DND-41 (cell line): ENCODE measurements at regions not wholly inside any gene's neighbourhood (a gene's known extent, or its start where the extent isn't known, plus 50 kb on each side); places are given as distances from the start of the nearest gene placed in this dataset.

Source experiments
- ATAC-seq: fragments of 200-7000 bp; cut with Tn5 transposase; 3 replicates; pipeline ENCODE4 v1.9.1; 2021; ENCODE audit warnings: low read depth; ENCODE audit not compliant: insufficient read depth
- DNase-seq: peaks from one replicate; pipeline ENCODE4 v3.0.0-alpha.2; 2020
- H2AFZ ChIP-seq: 2 replicates; pipeline ENCODE4 v1.6.0; 2012; ENCODE audit warnings: low read depth, low read length
- H3K27ac ChIP-seq: 2 replicates; pipeline ENCODE4 v1.5.1; 2012; ENCODE audit warnings: low read length, inconsistent platforms
- H3K27me3 ChIP-seq: fragments of 200-600 bp; sonication (generic); 2 replicates; pipeline ENCODE4 v1.6.0; 2012; ENCODE audit warnings: low read length, mild to moderate bottlenecking, inconsistent platforms; ENCODE audit not compliant: insufficient read depth, poor library complexity
- H3K36me3 ChIP-seq: 2 replicates; pipeline ENCODE4 v1.5.1; 2012; ENCODE audit warnings: low read length, inconsistent platforms; ENCODE audit not compliant: insufficient read depth
- H3K4me1 ChIP-seq: 2 replicates; pipeline ENCODE4 v1.5.1; 2012; ENCODE audit warnings: mild to moderate bottlenecking, low read length; ENCODE audit not compliant: insufficient read depth
- H3K4me2 ChIP-seq: 2 replicates; pipeline ENCODE4 v1.6.0; 2012; ENCODE audit warnings: mild to moderate bottlenecking, moderate library complexity, low read length, inconsistent platforms; ENCODE audit not compliant: insufficient read depth
- H3K4me3 ChIP-seq, 2 experiments: fragments of 200-600 bp in 1 of 2; shearing (Covaris generic) in 1 of 2; 2 replicates each; pipeline ENCODE4 v1.5.1; 2012 to 2016; ENCODE audit warnings: inconsistent platforms in 2 of 2, low read length in 2 of 2, mild to moderate bottlenecking in 2 of 2, low read depth in 1 of 2, moderate library complexity in 1 of 2
- H3K79me2 ChIP-seq: 2 replicates; pipeline ENCODE4 v1.6.0; 2012; ENCODE audit warnings: low read length, inconsistent platforms; ENCODE audit not compliant: insufficient read depth
- H3K9ac ChIP-seq: 2 replicates; pipeline ENCODE4 v1.6.0; 2012; ENCODE audit warnings: low read depth, mild to moderate bottlenecking, inconsistent platforms, low read length, moderate library complexity
- H3K9me3 ChIP-seq: 2 replicates; pipeline ENCODE4 v1.5.1; 2012; ENCODE audit warnings: low read length, moderate library complexity, mild to moderate bottlenecking, inconsistent platforms; ENCODE audit not compliant: insufficient read depth, severe bottlenecking
- H4K20me1 ChIP-seq: 2 replicates; pipeline ENCODE4 v1.6.0; 2012; ENCODE audit warnings: low read length; ENCODE audit not compliant: insufficient read depth
- CTCF ChIP-seq: IDR thresholded peaks from 2 replicates; pipeline ENCODE4 v1.5.1; 2012; ENCODE audit warnings: borderline replicate concordance, low read length, moderate library complexity, mild to moderate bottlenecking; ENCODE audit not compliant: poor library complexity, severe bottlenecking; ENCODE audit errors: extremely low read depth
- EZH2 ChIP-seq: IDR thresholded peaks from 3 replicates; pipeline ENCODE4 v1.6.1; 2012; ENCODE audit warnings: borderline replicate concordance, low read depth, mild to moderate bottlenecking, moderate library complexity, low read length, inconsistent platforms; ENCODE audit not compliant: severe bottlenecking

DNA sequence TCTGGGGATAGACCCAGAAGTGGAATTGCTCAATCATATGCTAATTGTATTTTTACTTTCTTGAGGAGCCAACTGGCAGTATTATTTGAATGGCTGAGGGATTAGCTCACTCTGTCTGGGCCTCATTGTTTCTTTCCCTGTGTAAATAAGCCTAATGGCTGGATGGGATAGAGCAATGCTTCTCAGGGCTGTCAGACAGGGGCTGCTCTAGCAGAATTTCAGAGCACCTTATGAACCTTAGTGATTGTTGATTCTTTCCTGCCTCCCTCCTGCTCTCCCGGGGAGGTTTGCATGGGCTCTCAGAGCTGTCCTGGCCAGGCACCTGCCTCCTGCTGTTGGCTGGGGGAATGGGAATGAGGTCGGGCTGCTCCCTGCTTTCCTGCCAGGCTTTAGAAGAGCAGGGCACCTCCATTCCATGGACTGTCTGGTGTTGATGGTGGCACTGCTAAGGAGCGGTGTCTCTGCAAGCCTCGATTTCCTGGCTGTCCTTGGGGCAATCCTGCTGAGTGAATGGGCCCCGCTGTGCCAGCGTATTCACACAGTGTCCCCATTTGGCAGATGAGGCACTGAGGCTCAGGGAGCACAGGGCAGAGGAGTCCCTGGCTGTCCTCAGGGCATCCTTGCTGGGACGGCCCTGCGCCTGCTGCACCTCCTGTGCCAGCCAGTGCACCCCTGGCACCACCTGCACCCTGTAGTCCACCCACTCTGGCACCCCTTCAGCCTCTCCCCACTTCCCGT lies 468.2 kb upstream of the HS6ST1 start:
- Histone ChIP-seq H3K4me2 (no peak overlapping the region), H3K9ac (no peak overlapping the region), H3K79me2 (no peaks in the 10 kb centered on the region), H3K4me3 (no peak overlapping the region), H2AFZ (no peak overlapping the region), H3K9me3 (peaks cover 3% of the 10 kb centered on the region), H3K4me1 (no peaks in the 10 kb centered on the region), H3K27ac (no peak overlapping the region), H4K20me1 (no peaks in the 10 kb centered on the region), H3K27me3 (no peaks in the 10 kb centered on the region), H3K36me3 (no peaks in the 10 kb centered on the region)
- ATAC-seq (no peak), DNase-seq (no peak)
- TF ChIP-seq EZH2 (no peak), CTCF (no peak)

DNA sequence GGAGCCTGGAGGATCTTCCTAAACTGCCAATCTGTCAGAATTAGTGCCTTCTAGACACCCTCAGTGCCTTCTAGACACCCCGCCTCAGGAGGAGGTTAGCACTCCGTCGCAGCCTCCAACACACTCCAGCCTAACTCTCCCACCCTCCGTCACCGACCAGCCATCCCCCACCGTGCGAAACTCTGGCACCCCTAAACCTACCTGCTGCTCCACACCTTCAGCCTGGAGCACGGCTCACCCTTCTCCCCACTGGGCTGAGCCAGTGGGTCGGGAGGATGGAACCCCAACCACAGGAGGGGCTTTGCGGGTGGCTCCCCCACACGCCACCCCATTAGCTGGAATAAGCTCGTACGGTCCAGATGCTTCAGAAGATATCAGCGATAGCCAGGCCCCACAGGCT lies 468.9 kb upstream of the HS6ST1 start:
- ATAC-seq (no peak), DNase-seq (no peak)
- no peak overlapping the region for H3K9ac ChIP-seq
- H3K79me2 ChIP-seq, result no peaks in the 10 kb centered on the region
- H3K27me3 ChIP-seq, result no peaks in the 10 kb centered on the region
- H3K9me3 ChIP-seq, result peaks cover 3% of the 10 kb centered on the region
- no peak overlapping the region for H3K4me3 ChIP-seq
- H3K4me2 ChIP-seq, result no peak overlapping the region
- H3K27ac ChIP-seq, result no peak overlapping the region
- no peaks in the 10 kb centered on the region for H4K20me1 ChIP-seq
- H3K4me1 ChIP-seq, result no peaks in the 10 kb centered on the region
- TF ChIP-seq CTCF, result no peak
- no peak for TF ChIP-seq EZH2
- H2AFZ ChIP-seq, result no peak overlapping the region
- no peaks in the 10 kb centered on the region for H3K36me3 ChIP-seq

DNA sequence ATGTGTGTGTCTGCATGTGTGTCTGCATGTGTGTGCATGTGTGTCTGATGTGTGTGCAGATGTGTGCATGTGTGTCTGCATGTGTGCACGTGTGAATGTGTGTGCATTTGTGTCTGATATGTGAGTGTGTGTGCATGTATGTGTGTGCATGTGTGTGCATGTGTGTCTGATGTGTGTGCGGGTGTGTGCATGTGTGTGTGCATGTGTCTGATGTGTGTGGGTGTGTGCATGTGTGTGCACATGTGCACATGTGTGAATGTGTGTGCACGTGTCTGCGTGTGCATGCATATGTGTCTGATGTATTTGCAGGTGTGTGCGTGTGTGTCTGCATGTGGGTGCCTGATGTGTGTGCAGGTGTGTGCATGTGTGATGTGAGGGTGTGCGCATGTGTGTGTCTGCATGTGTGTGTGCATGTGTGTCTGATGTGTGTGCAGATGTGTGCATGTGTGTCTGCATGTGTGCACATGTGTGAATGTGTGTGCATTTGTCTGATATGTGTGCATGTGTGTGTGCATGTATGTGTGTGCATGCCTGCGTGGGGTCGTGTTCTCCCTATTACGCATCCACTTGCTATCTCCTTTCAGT lies 470.1 kb upstream of the HS6ST1 start:
- no peak for ATAC-seq
- no peaks in the 10 kb centered on the region for H3K36me3 ChIP-seq

More for the DNA sequence above, 470.1 kb upstream of the HS6ST1 start:
- Histone ChIP-seq H3K9me3 (peaks cover 3% of the 10 kb centered on the region), H3K9ac (no peak overlapping the region), H3K79me2 (no peaks in the 10 kb centered on the region), H3K4me3 (no peak overlapping the region), H3K27ac (no peak overlapping the region), H3K27me3 (no peaks in the 10 kb centered on the region), H4K20me1 (no peaks in the 10 kb centered on the region), H3K4me1 (no peaks in the 10 kb centered on the region), H3K4me2 (no peak overlapping the region), H2AFZ (no peak overlapping the region)
- DNase-seq, result no peak
- TF ChIP-seq CTCF, result no peak
- TF ChIP-seq EZH2, result no peak
